ENCODE measurements at regions not wholly inside any gene's neighbourhood (a gene's known extent, or its start where the extent isn't known, plus 50 kb on each side); places are given as distances from the start of the nearest gene placed in this dataset.

- TF ChIP-seq CTCF (IDR thresholded peaks at IDR 0.05): no peak
- TF ChIP-seq ZFX (IDR thresholded peaks at IDR 0.05; ENCODE audit: borderline replicate concordance): no peak
Measured at GRCh38 chr3:23071296-23071695, 131.8 kb upstream of the UBE2E2 start.

Data from 22Rv1 (cell line).